Hindlimb muscle (tissue), 1 donor: ENCODE measurements at regions not wholly inside any gene's neighbourhood (a gene's known extent, or its start where the extent isn't known, plus 50 kb on each side); places are given as distances from the start of the nearest gene placed in this dataset.

Source experiments
- DNase-seq: peaks from one replicate; pipeline ENCODE4 v3.0.0-alpha.2; 2013

DNA sequence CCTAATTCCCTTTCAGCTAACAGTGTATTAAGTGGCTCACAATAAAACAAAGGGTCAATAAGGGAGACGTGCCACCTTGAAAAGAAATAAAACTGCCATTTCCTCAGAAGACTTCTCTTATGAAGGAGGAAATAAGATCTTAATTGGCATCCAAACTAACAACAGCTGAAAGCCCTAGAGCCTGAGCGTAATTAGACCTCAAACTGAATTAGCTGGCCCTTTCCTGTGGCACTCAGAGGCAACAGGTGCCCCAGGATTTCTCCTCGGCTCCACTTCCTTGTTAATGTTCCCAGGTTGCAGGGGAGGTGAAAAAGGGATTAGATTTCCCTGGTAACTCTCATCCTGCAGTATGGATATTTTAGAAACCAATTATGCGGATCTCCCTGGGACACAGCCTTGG lies 804.3 kb downstream of the DCDC2C start:
- DNase-seq: peak; percentile 1

DNA sequence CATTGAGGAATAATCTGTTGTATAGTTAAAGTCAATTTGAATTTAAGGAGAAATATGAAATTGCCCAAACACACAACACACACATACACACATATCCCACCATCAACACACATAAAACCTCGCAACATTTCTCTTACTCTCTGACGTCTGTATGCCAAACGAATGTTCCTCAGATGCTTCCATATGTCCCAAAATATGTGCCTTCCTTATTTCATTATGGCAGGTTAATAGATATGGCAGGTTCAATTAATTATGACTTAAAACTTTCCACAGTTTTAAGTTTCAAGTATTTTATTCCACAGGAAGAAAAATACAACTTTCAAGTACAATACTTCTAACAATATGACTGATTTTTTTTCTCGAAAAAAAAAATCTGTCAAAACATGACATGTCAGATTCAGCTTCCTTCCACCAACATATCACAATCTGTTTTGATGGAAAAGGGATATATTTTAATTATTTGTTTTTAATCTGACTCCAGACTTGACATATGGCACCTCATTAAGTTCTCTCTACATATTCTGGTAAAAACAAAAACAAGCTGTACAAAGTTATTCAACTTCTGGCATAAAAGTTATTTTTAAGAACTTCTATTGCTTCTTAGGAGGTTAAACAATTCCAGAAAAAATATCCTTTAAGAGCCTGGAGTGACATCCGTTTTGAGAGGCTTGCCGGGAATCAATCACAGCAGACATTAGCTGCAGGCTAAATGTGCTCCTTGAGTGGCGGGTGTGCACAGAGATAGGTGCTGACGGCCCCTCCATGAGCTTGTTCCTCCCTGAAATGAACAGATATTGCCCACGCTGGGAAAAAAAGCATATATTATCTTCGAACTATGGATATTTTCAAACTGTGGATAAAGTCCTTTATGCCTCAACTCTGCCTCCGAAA lies 812.7 kb downstream of the DCDC2C start:
- no peak for DNase-seq

DNA sequence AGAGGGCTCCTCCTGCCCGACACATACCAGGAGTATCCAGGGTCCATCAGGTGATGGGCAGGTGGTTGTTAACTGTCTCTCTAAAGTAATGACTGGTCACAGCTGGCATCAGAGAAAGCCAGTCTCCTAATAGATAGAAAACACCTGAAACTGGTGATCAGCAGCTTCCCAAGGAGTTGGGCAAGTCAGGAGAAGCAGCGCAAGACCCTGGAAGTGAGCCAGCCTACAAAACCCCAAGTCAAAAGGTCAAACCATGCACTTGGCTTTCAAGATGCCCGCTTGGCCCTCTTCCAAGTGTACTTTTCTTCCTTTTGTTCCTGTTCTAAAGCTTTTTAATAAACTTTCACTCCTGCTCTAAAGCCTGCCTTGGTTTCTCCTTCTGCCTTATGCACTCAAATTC lies 815.2 kb downstream of the DCDC2C start:
- no peak for DNase-seq

DNA sequence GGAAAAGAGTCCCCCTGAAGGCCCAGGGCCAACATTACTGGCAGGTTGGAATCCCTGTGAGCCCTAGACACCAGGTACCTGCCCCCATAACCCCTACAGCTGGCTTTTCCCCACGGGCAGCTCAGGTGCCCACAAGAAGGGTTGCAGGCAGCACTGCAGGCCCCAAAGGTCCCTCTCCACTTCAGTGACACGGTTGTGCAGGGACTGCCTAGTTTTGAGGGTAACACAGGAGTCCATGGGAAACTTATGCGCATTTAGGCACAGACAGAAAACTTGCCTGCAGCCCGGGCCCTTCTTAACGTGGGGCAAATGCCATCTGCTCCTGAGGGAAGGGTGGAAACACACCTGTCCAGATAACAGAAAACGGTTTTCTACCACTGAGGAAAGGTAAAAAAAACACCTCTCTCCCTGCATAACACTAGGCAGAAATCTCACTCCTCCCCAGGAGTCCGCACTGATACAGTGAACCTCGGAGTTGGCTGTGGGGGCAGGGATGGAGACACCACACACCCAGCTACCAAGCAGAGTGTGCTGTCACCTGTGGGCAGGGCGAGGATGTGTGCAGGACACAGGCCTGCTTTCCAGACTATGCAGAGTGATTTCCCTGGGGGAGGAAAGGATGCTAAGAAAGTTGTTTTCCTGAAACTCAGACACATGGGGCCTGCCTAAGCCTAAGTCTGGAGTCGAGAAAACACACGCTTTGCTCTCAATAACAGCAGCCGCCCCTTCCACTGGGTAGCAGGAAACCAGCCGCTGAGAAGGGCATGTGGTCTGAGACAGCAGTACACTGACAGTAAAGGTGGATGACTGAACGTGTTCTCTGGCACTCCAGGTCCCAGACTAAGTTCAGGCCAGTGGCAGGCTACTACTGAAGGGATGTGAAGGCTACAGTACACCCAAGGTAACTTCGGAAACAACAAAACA lies 819.4 kb downstream of the DCDC2C start:
- DNase-seq: no peak

DNA sequence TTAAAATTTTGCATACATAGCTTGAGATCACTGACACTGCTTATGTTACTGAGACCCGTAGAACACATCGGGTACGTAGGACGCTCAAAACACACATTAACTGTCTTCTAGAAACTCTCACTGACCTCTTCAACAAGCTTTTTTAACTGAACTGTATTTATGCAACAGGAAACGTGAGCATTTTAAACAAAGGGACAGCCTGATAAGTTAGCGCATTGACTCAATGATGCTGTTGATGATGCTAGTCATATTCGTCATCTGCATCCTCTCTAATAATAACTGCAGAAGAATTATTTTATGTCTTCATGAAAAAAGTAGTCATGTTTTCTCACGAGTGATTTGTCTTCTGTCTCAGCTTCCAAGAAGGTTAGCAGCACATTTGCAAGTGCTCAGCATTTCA lies 824.0 kb downstream of the DCDC2C start:
- DNase-seq: no peak

DNA sequence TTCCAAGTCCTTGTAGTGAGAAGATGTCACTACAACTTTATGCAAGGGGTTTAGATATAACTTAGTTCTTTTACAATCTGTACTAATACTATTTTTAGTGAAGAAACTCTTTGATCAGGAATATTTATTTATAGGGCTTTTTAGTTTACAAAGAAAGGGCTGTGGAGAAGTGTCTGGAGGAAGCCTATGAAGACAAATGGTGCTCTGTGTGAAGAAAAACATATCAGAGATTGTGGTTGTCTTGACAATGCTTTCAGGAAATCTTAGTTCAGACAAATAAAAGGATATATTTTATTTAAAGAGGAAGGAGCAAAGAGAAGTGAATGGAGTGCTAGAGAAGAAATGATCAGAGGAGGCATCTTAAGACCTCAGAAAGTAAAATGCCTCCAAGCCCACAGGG lies 824.9 kb downstream of the DCDC2C start:
- no peak for DNase-seq

DNA sequence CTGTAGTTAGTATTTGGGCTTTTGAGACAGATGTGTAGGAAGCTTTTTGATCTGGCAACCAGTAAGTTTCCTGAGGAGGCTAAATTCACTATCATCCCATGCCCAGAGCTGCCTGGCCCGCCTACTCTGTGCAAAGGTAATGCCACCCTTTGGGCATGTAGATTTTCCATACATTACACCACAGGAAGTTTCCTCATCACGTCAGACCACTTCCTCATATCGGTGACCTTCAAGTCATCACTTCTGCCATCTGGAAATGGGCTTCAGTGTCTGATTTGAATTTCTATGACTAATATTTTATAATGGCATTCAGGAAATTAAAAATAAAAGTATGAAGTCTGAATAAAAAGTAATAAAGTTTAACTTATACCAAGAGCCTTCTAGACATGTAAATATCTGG lies 825.4 kb downstream of the DCDC2C start:
- no peak for DNase-seq

DNA sequence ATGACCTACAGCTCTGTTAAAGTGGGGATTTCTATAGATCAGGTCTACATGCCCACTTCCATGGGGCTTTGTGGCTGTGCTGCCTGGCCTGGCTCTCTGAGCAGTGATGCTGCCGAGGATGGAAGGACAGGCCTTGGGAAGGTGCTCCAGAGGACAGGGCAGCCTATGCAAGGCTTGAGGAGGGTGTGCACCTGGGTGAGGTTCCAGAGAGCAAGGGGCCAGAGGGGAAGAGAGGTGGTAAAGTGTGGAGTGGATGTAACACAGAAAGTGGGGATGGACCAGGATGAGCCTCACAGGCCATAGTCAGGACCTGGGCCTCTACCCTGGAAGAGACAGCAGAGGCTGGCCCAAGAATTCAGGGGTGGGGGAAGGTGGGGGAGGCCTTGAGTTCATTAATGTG lies 826.4 kb downstream of the DCDC2C start:
- no peak for DNase-seq

DNA sequence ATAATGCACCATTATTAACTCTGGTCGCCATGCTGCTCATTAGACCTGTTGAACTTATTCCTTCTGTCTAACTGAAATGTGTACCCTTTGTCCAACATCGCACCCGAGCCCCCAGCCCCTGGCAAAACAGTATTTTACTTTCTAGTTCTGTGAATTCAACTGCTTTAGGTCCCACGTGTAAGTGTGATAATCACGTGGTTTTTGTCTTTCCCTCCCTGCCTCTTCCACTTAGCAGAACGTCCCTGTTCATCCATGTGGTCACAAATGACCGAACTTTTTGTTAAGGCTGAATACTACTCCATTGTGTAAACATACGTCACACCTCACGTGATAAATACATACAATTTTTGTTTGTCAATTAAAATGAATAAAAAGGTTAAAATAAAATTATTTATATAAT lies 826.9 kb downstream of the DCDC2C start:
- no peak for DNase-seq

DNA sequence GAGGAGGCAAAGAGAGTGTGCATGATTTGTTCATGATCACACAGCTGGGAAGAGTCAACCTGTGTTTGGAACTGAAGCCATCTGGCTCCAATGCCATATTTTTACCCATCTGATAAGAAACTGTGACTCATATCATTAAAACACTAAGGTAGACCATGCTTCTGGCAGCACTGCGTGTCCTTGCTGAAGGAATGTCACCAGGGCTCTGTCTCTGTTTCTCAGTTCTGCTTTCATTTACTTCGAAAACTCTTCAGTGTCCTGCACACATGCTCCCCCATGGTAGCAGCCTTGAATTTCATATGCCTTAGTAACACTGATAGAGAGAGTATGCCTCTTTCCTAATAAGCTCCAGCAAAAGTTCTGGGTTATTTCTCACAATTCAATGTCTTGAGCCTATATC lies 830.4 kb downstream of the DCDC2C start:
- DNase-seq: no peak

DNA sequence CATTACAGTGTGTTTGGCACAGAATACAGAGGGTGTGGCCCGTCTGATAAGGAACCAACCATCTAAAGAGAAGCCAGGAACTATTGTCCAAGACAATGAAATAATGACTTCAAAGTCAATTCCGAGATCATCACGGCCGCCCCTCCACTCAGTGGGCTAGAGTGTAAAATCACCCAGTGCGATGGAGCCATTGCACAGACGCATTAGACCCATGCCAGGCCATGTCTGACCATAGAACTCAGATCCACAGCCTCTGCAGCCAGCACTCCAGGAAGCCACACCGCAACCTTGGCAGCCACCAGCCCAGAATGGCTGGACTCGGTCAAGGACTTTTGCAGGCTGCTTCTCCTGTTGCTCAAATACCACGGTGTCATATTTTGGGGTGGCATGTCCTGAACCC lies 835.7 kb downstream of the DCDC2C start:
- no peak for DNase-seq

DNA sequence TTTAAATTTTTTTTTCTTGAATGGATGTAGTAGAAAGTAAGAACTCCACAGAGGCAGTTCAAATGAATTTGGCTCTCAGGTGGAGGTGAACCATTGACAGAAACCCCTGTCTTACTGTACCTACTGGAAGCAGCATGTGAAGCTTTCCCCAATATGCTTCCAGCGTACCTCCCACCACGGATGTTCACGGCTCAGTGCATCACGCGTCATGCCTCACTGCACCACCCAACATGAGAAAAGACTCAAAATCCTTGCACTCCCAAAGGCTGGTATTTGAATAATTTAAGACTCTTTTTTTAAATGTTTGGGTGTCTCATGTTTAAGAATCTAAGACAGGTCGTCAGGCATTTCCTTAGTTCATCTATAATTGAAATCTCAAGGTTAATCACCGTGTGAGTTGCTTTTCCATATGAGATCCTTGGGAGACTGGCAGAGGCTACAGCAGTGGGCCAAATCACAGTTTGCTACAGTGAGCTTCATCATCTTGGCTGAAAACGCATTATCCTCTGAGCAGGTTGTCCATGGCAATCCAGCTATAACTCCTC lies 846.4 kb downstream of the DCDC2C start:
- no peak for DNase-seq

DNA sequence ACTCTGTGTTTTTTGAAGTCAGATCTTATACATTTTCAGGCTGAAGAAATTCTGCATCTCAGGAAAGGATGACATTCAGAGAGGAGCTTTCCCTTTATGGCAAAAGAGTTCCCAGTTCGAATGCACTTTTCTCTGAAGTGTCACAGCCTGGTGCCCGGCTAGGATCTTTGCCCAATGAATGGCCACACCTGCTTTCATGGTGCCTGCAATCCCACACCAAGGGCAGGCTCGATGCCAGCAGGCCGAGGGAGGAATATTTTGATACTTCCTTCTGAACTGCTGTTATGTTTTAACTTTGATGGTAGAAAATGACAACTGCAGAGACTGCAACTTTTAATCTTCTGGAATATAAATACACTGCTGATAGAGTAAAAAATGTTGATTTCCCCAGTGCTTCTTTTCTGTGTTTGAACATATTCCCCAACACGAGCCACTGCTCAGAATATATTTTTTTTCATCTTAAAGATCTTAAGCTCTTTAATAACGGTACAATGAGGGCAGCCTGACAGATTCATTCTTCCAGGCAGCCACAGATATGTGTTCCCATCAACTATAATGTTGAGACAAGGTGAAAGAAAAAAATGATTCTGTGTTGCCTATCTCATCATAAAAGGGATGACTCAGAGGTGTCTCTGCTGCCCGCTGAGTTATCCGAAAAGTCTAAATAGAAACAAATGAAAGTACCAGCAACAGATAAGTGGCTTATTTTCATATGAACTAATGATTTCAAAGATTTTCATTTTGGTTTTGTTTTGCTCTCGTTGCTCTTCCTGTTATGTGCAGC lies 848.5 kb downstream of the DCDC2C start:
- no peak for DNase-seq

DNA sequence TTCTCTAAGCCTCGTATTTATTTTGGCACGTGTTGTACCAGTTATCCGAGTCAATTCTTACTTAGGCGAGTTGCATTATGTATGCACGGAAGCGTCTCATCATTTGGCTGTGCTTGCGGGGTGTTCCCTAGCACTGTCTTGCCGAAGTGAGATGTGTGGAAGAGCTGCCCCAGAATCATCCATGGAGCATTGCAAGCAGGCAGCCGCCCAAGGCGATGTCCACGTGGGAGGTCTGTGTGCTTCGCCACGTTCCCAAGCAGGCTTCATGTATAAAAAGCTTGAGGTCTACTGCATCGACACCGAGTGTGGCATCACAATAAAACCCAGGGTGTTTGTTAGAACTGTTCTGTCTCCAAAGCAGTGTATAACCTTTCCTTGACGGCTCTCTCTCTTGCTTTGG lies 849.9 kb downstream of the DCDC2C start:
- DNase-seq: no peak

DNA sequence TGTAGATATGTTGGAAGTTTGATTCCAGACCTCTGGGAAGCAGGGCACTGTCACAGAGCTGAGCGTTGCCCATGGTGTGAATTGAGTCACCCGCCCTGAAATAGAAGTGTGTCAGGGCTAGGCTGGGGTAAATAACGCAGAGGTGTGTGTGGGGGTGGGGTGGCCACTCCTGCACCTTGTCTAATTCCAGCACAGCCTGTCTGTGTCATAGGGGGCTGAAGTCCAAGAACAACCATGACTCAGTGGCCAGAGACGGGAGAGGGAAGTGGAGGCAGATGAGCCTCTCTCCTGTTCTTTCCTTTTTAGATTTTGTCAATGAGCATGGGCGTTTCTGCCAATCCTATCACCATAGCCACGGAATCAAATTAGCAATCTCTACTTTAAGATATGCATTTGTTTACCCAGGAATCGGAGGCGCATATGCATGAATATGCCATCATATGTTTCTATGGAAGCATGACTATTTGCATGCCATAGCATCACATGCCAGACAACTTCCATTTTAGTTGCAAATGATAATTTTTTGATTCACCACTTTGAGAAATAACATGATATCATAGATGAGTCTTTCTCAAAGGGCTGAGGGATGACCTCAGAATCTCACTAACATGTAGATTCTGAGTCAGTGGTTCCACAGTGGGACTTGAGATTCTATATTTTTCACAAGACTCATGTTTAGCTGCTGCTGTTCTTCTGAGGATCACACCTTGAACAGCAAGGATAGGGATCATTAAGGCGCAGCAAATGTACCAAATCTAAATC lies 852.9 kb downstream of the DCDC2C start:
- no peak for DNase-seq

DNA sequence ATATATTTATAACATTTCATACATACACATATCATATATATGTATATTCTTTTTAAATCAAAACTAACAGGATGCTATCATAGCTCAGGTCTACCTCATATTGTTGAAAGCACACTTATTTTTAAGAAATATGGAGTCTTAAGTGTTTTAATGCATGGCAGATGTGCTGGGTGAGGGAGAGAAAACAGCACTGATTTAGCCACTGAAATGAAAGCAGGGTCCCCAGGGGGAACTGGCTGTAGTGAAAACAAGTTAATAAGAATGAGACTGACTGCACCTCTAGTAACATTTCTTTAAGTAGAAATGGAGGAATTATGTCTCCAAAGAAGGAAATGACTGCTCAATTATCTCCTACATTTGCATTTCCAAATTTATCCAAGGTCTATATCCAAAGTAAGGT lies 857.8 kb downstream of the DCDC2C start:
- no peak for DNase-seq

DNA sequence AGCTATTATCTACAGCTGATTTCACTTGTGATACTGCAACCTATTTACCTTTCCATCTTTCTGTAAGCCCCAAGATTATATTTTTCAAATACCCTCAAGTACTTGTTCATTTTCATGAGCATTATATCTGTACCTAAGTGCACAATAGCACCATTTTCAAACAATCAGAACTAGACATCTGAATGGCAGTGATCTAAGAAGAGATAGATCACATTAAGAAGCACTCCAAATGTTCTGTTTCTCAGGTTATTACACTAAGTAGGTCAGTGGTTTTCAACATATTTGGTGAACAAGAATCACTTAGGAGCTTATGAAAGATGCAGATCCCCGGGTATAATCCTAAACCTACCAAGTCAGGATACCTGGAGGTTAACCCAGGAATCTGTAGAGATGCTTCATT lies 872.7 kb downstream of the DCDC2C start:
- no peak for DNase-seq

DNA sequence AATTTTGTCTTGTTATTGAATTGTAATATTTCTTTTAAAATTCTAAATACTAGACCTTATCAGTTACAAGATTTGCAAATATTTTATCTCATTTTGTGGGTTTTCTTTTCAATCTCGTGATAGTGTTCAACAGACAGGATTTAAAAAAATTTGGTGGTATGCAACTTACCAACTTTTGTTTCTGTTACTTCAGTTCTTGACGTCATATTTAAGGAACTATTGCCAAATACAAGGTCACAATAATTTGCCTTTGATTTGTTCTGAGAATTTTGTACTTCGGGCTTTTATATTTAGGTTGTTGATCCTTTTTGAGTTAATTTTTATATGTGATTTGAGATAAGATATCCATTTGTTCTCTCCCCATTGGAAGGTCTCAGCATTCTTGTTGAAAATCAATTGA lies 876.6 kb downstream of the DCDC2C start:
- DNase-seq: no peak

DNA sequence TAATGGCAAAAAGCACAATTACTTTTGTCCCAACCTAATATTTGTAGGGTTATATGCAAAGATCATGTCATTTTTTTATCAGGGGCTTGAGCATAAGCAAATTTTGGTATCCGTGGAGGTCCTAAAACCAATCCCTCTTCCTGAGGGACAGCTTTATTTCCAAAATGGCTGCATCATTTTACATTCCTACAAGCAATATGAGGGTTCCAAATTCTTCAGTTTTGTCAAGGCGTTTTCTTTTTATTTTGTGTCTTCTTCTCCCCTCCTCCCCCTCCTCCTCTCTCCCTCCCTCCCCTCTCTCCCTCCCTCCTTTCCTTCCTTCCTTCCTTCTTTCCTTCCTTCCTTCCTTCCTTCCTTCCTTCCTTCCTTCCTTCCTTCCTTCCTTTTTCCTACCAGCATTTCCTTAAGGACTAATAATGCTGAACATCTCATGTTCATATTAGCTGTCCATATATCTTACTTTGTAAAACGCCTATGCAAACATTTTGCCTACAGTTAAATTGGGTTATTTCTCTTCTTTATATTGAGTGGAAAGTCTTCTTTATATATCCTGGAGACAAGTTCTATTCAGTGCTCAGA lies 881.8 kb downstream of the DCDC2C start:
- no peak for DNase-seq

DNA sequence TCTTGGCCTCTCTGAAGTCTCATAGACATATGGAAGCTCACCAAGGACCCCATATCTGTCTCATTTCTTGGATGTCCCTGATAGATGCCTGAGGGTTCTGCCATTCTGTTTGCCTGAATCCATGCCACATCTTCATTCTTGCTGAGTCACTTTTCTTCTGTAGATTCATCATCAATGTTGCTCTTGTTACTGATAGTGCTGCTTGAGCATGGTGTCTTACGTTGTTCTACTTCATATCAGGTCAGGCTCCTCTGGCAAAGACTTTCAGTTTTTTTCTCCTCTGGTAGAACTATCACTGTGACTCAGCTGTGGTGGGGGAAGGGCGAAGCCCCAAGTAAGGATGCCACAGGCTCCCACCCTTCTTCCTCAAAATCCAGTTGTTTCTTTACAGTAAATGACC lies 885.2 kb downstream of the DCDC2C start:
- DNase-seq: no peak

DNA sequence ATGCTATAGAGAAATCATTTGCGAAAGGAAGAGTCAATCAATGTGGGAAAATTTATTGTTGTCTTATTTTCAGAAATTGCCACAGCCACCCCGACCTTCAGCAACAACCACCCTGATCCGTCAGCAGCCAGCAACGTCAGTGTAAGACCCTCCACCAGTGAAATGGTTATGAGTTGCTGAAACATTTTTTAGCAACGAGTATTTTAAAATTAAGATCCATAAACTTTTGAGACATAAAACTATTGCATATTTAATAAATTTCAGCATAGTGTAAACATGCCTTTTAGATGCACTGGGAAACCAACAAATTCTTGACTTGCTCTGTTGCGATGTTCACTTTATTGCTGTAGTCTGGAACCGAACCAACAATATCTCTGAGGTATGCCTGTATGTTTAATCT lies 887.9 kb downstream of the DCDC2C start:
- DNase-seq: no peak

DNA sequence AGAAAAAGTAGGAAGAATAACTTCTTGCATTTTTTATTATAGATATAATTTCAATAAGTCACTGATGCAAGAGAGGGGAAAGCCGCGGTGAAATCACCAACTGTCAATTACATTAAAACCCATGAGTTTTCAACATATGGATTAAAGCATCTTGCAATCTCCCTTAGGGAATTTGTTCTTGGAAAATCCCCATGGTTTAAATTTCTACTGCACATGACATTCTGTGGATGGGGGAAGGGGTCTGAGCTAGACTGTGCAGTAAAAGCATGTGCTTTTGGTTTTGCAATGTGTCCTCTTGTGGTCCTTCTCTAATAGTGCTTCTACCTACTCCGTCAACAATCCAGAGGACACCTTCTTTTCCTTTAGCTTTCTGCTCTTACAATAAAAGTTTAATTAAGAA lies 894.0 kb downstream of the DCDC2C start:
- no peak for DNase-seq
